OCI-M1 (cell line): ENCODE measurements at regions not wholly inside any gene's neighbourhood (a gene's known extent, or its start where the extent isn't known, plus 50 kb on each side); places are given as distances from the start of the nearest gene placed in this dataset.
"Not testable (repeated sequence)": the region's sequence is repeated elsewhere in the genome, so short reads cannot be mapped to it uniquely, and the experiment has no call there.

Experiments used
- DNase-seq: peaks from one replicate; lab custom pipeline; 2025; lab: John Stamatoyannopoulos, UW

GRCh38 chr2:179331061-179331460, 66.4 kb upstream of the SESTD1 start:
- no peak for DNase-seq

GRCh38 chr2:179322289-179322688, 57.7 kb upstream of the SESTD1 start:
- no peak for DNase-seq

- DNase-seq = not testable (repeated sequence)
Observed at GRCh38 chr2:179321034-179321433, 56.4 kb upstream of the SESTD1 start.

GRCh38 chr2:179314729-179315128, 50.1 kb upstream of the SESTD1 start:
- not testable (repeated sequence) for DNase-seq
